HPDE6-E6E7 (cell line): ENCODE measurements at regions not wholly inside any gene's neighbourhood (a gene's known extent, or its start where the extent isn't known, plus 50 kb on each side); places are given as distances from the start of the nearest gene placed in this dataset.
A peak's percentile ranks its signal among the peaks of the same experiment; 100 is the strongest.
"Not testable (repeated sequence)": the region's sequence is repeated elsewhere in the genome, so short reads cannot be mapped to it uniquely, and the experiment has no call there.

Experiments used
- DNase-seq: peaks from one replicate; pipeline ENCODE4 v3.0.0; 2011; ENCODE audit warnings: missing footprints; ENCODE audit errors: extremely low spot score

GRCh38 chr14:81955123-81955522, 421.5 kb upstream of the SEL1L start:
- no peak for DNase-seq

- no peak for DNase-seq
Observed at GRCh38 chr14:81960781-81961180, 427.1 kb upstream of the SEL1L start.

- DNase-seq, result no peak
Observed at GRCh38 chr14:81963846-81964245, 430.2 kb upstream of the SEL1L start.

DNA sequence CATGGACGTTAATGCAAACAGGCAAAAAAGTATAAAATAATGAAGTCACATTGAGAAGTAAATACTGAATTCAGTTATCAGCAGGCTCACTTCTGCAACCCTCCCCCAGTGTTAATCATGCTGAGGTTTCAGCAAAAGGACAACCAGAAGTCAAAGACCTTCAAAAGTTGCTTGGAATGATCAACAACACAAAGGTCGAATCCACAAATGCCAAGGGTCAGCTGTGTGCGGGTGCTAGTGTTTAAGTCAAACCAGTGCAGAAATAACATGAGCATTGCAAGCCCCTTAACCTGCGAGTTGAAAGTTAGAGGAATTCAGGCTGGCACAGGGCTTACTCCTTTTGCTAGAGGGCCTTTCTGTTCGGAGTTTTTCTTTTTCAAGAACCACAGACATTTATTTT, 436.7 kb upstream of the SEL1L start:
- no peak for DNase-seq

DNA sequence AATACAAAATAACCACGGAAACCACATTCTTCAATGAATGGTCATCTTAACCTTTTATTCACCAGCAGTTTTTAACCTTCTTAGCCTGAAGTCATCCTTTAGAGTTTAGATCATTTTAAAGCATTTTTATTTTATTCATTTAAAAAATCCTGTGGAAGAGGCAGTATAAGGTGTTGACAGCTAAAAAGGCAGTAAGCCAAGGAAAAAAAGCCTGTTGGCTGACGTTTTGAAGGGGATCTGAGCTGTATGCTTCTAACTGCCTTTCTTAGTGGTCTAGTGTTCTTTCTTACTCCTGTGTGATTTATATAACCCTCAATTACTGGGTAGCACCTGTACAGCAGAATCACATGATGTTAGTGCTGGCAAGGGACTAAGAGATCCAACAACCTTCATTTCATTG, 438.3 kb upstream of the SEL1L start:
- no peak for DNase-seq

GRCh38 chr14:81972601-81973000, 438.9 kb upstream of the SEL1L start:
- DNase-seq, result no peak

DNA sequence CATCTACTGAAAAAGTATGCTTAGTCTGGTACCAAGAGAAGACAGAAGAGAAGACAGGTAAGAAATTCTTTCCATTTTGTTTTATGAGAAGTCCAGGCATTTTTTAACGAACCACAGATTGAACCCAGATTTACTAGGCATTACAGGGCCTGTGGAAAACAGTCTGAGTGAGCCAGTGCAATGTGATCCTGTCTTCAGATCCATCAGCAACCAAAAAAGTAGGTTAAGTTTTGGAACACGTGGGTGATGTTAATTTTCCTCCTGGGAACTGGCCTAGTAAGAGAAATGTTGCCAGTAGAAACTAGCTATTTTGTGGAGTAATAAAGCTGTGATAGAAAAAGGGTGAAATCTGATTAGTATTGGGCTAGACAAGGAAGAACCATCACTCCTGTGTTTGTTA, 440.9 kb upstream of the SEL1L start:
- no peak for DNase-seq

GRCh38 chr14:81980601-81981306, 447.1 kb upstream of the SEL1L start:
- no peak for DNase-seq

DNA sequence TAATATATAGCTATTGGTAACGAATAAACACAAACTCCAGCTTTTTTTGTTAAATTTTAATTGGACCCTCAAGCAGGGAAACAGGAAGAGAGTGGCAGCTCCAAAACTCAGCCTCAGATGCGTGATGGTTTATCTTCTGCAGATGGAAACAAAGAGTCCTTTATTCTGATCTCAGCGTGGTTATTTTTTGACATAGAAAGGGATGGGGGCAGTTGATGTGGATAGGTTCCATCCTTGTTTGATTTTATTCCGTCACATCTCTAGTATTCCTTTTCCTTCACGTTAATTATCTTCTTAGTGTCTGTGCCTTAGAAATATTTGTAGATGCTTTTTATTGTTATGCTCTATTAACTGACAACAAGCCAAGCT, 447.6 kb upstream of the SEL1L start:
- no peak for DNase-seq

DNA sequence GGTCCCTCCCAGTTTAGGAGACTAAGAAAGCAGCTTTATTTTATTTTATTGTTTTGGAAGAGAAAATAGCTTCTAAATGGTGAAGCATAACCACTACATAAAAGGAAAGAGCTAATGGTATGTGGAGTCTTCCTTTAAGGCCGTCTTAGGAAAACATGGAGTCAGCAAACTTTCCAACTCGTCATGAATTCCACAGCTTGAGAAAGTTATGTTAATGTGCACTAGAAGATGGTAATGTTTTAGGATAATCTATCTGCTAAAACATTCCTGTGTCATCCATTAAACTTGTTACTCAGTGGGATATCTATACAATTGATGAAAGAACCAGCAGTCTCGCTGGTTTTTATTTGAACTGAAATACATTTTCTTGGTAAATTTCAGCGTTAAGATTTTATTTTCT, 448.4 kb upstream of the SEL1L start:
- no peak for DNase-seq

DNA sequence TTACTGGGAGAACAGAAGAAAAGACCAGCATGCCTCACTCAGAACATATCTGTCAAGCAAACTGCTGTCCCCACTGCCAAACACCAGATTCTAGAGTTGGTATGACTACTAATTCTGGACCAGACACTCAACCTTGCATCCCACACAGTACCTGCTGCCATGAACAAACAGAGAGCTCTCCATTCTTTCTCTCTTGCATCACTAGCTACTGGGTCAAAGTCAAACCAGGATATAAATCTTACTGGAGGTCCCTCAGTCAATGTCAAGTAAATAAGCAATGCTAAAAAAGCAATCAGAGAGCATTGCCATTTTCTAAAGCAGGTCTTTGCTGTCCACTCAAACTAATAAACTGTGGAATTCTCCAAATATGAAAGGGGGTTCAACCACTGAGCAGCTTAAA, 452.4 kb upstream of the SEL1L start:
- DNase-seq, result no peak

GRCh38 chr14:81989211-81989610, 455.6 kb upstream of the SEL1L start:
- no peak for DNase-seq

- peak; percentile 19 for DNase-seq
Observed at GRCh38 chr14:81990312-81990761, 456.7 kb upstream of the SEL1L start.

DNA sequence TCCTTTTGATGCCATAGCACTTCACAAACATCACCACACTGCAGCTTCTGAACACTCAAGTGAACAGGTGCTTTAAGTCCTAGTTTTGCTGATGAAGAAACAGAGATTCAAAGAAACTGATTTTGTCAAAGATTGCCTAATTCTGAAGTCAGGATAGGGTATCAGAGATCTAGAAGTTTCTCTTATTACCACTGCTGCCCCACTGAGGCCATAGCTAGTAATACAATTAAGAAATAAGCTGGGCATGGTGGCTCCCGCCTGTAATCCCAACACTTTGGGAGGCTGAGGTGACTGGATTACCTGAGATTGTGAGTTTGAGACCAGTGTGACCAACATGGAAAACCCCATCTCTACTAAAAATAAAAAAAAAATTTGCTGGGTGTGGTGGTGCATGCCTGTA, 458.3 kb upstream of the SEL1L start:
- no peak for DNase-seq

GRCh38 chr14:81993432-81993831, 459.8 kb upstream of the SEL1L start:
- DNase-seq, result no peak

GRCh38 chr14:82003426-82003825, 469.8 kb upstream of the SEL1L start:
- DNase-seq, result no peak

DNA sequence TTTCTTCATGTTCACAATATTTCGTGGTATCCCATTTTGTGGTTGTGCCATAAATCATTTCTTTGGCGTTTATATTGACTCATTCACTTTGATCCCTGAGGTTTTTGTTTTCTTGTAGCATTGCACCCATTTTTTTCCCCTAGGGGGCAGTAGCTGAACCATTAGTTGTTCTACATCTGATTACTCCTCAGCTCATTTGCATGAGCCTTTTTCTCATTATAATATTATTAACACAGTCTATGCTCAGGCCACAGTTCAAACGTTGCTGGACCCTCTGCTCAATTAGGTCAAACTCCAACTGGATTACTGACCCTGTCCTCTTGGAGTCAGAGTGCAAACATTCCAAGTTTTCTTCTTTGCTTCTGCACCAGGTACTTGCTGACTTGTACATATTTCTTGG, 475.4 kb upstream of the SEL1L start:
- no peak for DNase-seq

DNA sequence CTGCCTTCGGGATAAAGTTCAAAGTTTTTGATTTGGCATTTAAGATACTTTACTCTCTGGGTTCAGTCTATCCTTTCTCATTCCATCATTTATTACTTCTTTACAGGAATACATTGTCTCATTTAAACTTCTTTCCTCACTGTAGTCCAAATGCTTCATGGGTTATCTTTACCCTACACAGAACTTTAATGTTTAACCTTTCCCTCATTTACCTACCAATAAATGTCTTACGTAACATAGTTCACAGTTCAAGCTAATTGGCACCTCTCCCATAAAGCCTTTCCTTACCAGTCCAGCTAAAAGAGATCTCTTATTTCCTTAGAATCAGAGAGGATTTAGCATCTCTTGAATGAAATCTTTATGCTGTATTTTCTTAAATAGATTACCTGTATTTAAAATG, 476.3 kb upstream of the SEL1L start:
- no peak for DNase-seq

DNA sequence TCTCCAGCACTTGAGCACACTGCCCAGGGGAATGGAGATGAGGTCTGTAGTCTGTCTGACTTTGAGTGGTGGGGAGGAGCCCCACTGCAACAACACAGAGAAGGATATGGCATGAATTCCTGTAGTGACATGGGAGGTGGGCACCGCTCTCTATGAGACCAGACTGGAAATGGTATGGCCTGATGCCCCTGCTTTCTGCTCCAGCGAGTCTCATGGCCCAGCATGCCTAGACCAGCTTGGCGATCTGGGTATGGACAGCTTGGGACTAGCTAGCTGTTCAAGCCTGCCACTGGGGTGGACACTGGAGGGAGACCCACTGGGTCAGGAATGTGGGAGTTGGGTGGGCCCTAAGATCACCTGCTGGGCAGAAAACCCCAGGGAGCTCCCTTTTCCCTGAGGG, 477.8 kb upstream of the SEL1L start:
- no peak for DNase-seq

DNA sequence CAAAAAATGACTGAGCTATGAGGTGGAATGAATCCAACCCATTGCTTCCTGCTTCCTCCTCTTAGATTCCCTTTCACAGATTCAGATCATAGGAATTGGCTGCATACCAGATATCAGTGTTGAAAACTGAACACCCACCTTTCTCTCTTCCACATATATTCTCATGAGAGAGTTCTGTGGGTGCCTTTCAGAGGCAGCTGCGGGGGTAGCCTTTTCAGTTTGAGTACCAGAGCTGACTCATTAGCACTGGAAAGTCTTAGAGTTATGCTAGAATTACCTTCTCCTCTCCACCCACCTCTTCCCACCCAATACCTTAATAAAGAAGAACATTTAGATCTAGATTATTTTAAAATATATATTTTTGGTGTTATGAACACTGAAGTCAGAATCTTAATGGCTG, 495.4 kb upstream of the SEL1L start:
- DNase-seq, result no peak

DNA sequence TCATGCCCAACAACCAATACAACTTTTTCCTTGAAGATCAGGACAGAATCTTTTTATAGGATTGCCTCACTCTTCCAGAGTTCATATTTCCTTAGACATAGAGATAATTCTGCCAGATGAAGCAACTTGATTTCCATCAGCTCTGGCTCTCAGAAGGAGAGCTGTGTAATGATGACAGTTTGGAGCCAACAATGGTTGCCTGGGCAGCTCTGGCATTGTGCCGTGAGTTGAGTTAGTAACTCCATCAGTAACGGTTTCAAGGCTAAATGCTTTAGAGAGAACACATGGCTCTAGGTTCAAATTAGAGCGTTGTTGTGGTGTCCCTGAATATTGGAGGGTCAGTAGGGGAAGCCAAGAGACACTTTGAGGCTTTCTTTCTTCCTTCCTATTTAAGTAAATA, 501.7 kb upstream of the SEL1L start:
- no peak for DNase-seq

DNA sequence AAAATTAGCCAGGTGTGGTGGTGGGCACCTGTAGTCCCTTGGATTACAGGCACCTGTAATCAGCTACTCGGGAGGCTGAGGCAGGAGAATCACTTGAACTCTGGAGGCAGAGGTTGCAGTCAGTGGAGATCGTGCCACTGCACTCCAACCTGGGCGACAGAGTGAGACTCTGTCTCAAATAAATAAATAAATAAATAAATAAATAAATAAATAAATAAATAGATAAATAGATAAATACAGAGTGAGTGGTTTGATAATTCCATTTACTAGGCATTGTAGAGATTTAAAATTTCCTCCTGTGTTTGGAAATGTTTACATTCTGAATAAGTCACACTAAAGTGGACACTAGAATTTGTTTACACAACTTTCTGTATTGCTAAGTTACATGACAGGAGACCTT, 504.4 kb upstream of the SEL1L start:
- DNase-seq, result not testable (repeated sequence)

- no peak for DNase-seq
Observed at GRCh38 chr14:82045339-82045738, 511.7 kb upstream of the SEL1L start.

GRCh38 chr14:82046512-82047226, 513.0 kb upstream of the SEL1L start:
- no peak for DNase-seq
